ENCODE measurements at regions not wholly inside any gene's neighbourhood (a gene's known extent, or its start where the extent isn't known, plus 50 kb on each side); places are given as distances from the start of the nearest gene placed in this dataset.

- Histone ChIP-seq H3K27ac (no peak overlapping the region), H3K27me3 (no peaks in the 10 kb centered on the region), H3K36me3 (no peaks in the 10 kb centered on the region), H3K4me3 (no peak overlapping the region), H3K4me1 (no peaks in the 10 kb centered on the region), H3K9me3 (peaks cover 0 to 4% (median 0%) of the 10 kb centered on the region in 12 donors)
- no peak for DNase-seq
- intact Hi-C loops (cut with DNase I), result no loop called here
- TF ChIP-seq CTCF (IDR thresholded peaks at IDR 0.05) (no peak), POLR2A (IDR thresholded peaks at IDR 0.05) (no peak)
- no peak for ATAC-seq
- 63 to 77% (median 75%) methylated on average over 1 of the region's 1 CpG for WGBS, 4 donors
Observed at GRCh38 chr5:8693341-8693844, 824.4 kb downstream of the MTRR start.

- no peaks in the 10 kb centered on the region for H3K27me3 ChIP-seq
- peaks cover 0 to 4% (median 0%) of the 10 kb centered on the region in 12 donors for H3K9me3 ChIP-seq
- DNase-seq (no peak), ATAC-seq (no peak)
- TF ChIP-seq POLR2A (IDR thresholded peaks at IDR 0.05) (no peak), CTCF (IDR thresholded peaks at IDR 0.05) (no peak)
- H3K4me1 ChIP-seq, result no peaks in the 10 kb centered on the region
- no peak overlapping the region for H3K27ac ChIP-seq
- no peak overlapping the region for H3K4me3 ChIP-seq
- intact Hi-C loops (cut with DNase I), result no loop called here
- 78 to 82% (median 80%) methylated on average over 3 of the region's 3 CpGs for WGBS, 4 donors
- no peaks in the 10 kb centered on the region for H3K36me3 ChIP-seq
Observed at GRCh38 chr5:8694545-8694944, 825.6 kb downstream of the MTRR start.

- Histone ChIP-seq H3K27ac (no peak overlapping the region), H3K27me3 (no peaks in the 10 kb centered on the region), H3K36me3 (no peaks in the 10 kb centered on the region), H3K4me1 (no peaks in the 10 kb centered on the region), H3K4me3 (no peak overlapping the region), H3K9me3 (peaks cover 0 to 4% (median 0%) of the 10 kb centered on the region in 12 donors)
- 55 to 61% (median 58%) methylated on average over 10 of the region's 10 CpGs for WGBS, 4 donors
- TF ChIP-seq POLR2A (IDR thresholded peaks at IDR 0.05), result no peak
- TF ChIP-seq CTCF (IDR thresholded peaks at IDR 0.05), result no peak
- ATAC-seq (no peak), DNase-seq (no peak)
- intact Hi-C loops (cut with DNase I), result no loop called here
Observed at GRCh38 chr5:8695902-8696845, 827.2 kb downstream of the MTRR start.

DNA sequence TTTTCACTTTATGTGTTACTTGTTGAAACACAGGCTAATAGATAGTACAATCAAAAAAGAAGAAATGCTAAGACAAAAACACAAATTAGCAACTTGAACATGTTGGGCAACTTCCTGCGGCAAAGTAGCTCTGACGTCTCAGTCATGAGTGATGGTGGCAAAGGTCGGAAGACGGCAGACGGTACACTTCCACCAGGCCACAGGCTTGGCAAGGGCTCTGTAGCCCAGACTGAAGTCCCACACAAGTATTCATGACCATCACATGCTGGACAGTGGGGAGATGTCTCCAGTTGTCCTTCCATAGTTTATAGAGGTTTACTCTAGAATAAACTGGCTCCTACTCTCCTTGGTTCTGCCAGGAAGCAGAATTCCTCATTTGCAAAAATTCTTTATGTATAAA lies 831.3 kb downstream of the MTRR start:
- Histone ChIP-seq H3K4me3 (no peak overlapping the region), H3K27me3 (no peaks in the 10 kb centered on the region), H3K27ac (no peak overlapping the region), H3K4me1 (no peaks in the 10 kb centered on the region), H3K9me3 (peaks cover 0 to 4% (median 0%) of the 10 kb centered on the region in 12 donors), H3K36me3 (no peaks in the 10 kb centered on the region)
- 83 to 94% (median 88%) methylated on average over 5 of the region's 5 CpGs for WGBS, 4 donors
- intact Hi-C loops (cut with DNase I), result no loop called here
- TF ChIP-seq POLR2A (IDR thresholded peaks at IDR 0.05) (no peak), CTCF (IDR thresholded peaks at IDR 0.05) (no peak)
- ATAC-seq, result no peak
- no peak for DNase-seq

Measured in heart left ventricle (tissue), 16 donors.